HepG2 (cell line): ENCODE measurements at regions not wholly inside any gene's neighbourhood (a gene's known extent, or its start where the extent isn't known, plus 50 kb on each side); places are given as distances from the start of the nearest gene placed in this dataset.

Experiments
- ATAC-seq: fragments of 200-7000 bp; cut with Tn5 transposase; 3 replicates; pipeline ENCODE4 v1.9.1; 2020; ENCODE audit warnings: mild to moderate bottlenecking, moderate library complexity
- BruUV-seq: library from RNA; stranded (reverse); fragments of 400-500 nt; replicated peaks from 2 replicates; lab custom pipeline; 2021; lab: Mats Ljungman, UMichigan
- CTCF ChIA-PET: fragments of 300-600 bp; formaldehyde crosslinking; extraction: SDS; loops from one replicate; lab custom pipeline; 2021; ENCODE audit warnings: low total read pairs, inconsistent platforms, low intra/inter-chr PET ratio; lab: Yijun Ruan, JAX
- POLR2A ChIA-PET: fragments of 350-600 bp; sonication (Branson Sonifier 250); formaldehyde crosslinking; loops from one replicate; lab custom pipeline; 2020; ENCODE audit warnings: antibody characterized with exemption, inconsistent platforms; lab: Yijun Ruan, JAX
- DNase-seq: peaks from one replicate; pipeline ENCODE4 v3.0.0-alpha.2; 2015; ENCODE audit warnings: low spot score
- FAIRE-seq: peaks from 3 replicates; lab custom pipeline; 2011; peaks lifted over from hg19 to GRCh38; lab: Jason Lieb, UNC
- H2AFZ ChIP-seq: one replicate; pipeline ENCODE4 v1.6.1; 2011; ENCODE audit warnings: low read length, inconsistent platforms
- H3K27ac ChIP-seq: fragments of 300-600 bp; 3 replicates; pipeline ENCODE4 v1.8.0; 2011; ENCODE audit warnings: mixed run types, mild to moderate bottlenecking, mixed read lengths, low read length, inconsistent platforms; ENCODE audit not compliant: insufficient read depth; ENCODE audit errors: extremely low read length
- H3K27me3 ChIP-seq, 2 experiments: fragments of 200-600 bp in 1 of 2; 2 replicates in 1 of 2; 3 replicates in 1 of 2; pipeline versions ENCODE4 v1.6.0 to v1.8.0; 2011; ENCODE audit warnings: low read length in 2 of 2, mild to moderate bottlenecking in 2 of 2, moderate library complexity in 2 of 2, inconsistent platforms in 1 of 2; ENCODE audit not compliant: insufficient read depth in 2 of 2, control insufficient read depth in 1 of 2
- H3K36me3 ChIP-seq, 2 experiments: fragments of 200-600 bp in 1 of 2; replicated peaks in 1 of 2; 2 replicates in 1 of 2; 3 replicates in 1 of 2; pipeline versions ENCODE4 v1.5.1 to v1.8.0; 2011; ENCODE audit warnings: low read length in 2 of 2, inconsistent platforms in 1 of 2; ENCODE audit not compliant: insufficient read depth in 2 of 2, control insufficient read depth in 1 of 2
- H3K4me1 ChIP-seq: 2 replicates; pipeline ENCODE4 v1.5.1; 2012; ENCODE audit warnings: low read length, inconsistent platforms; ENCODE audit not compliant: insufficient read depth
- H3K4me2 ChIP-seq: 2 replicates; pipeline ENCODE4 v1.6.0; 2011; ENCODE audit warnings: low read depth, low read length, inconsistent platforms
- H3K4me3 ChIP-seq, 3 experiments: fragments of 200-600 bp in 1 of 3; sonication (generic), shearing (Covaris generic) in 1 of 3; replicated peaks in 1 of 3; 2 replicates each; pipeline ENCODE4 v1.5.1; 2011 to 2016; ENCODE audit warnings: low read length in 3 of 3, inconsistent platforms in 2 of 3, low read depth in 2 of 3, mild to moderate bottlenecking in 2 of 3, control low read depth in 1 of 3, mixed read lengths in 1 of 3; ENCODE audit not compliant: insufficient read depth in 1 of 3
- H3K79me2 ChIP-seq: one replicate; pipeline ENCODE4 v1.6.1; 2011; ENCODE audit warnings: low read length, inconsistent platforms; ENCODE audit not compliant: insufficient read depth
- H3K9ac ChIP-seq: 2 replicates; pipeline ENCODE4 v1.6.0; 2011; ENCODE audit warnings: mild to moderate bottlenecking, low read depth, low read length, inconsistent platforms; ENCODE audit not compliant: insufficient read depth
- H3K9me3 ChIP-seq: 2 replicates; pipeline ENCODE4 v1.5.1; 2012; ENCODE audit warnings: mild to moderate bottlenecking, low read length
- H4K20me1 ChIP-seq: 2 replicates; pipeline ENCODE4 v1.6.0; 2011; ENCODE audit warnings: inconsistent platforms, mild to moderate bottlenecking, low read length, moderate library complexity; ENCODE audit not compliant: insufficient read depth
- BCL3 ChIP-seq: sonication (generic); formaldehyde crosslinking; IDR thresholded peaks from 2 replicates; pipeline ENCODE4 v1.5.1; 2020; ENCODE audit warnings: mild to moderate bottlenecking, missing genetic modification reagents, moderate library complexity
- CTCF ChIP-seq: sonication (generic); formaldehyde crosslinking; IDR thresholded peaks from 2 replicates; pipeline ENCODE4 v1.5.0; 2020; ENCODE audit warnings: mild to moderate bottlenecking, missing genetic modification reagents, moderate library complexity
- POLR2A ChIP-seq, 2 experiments: IDR thresholded peaks; 2 replicates each; pipeline ENCODE4 v1.6.1; 2011; ENCODE audit warnings: low read depth in 2 of 2, low read length in 2 of 2, mild to moderate bottlenecking in 1 of 2, moderate library complexity in 1 of 2; ENCODE audit not compliant: insufficient read depth in 1 of 2
- SAP130 ChIP-seq: IDR thresholded peaks from 2 replicates; pipeline ENCODE4 v1.6.1; 2016; ENCODE audit warnings: low read depth
- SIX4 ChIP-seq: sonication (generic); formaldehyde crosslinking; IDR thresholded peaks from 2 replicates; pipeline ENCODE4 v1.4.0; 2020; ENCODE audit warnings: missing genetic modification reagents
- SNAPC5 ChIP-seq: sonication (generic); formaldehyde crosslinking; IDR thresholded peaks from 2 replicates; pipeline ENCODE4 v1.8.1; 2023; ENCODE audit warnings: mild to moderate bottlenecking, missing genetic modification reagents, borderline replicate concordance
- SPEN ChIP-seq: sonication (generic); formaldehyde crosslinking; IDR thresholded peaks from 2 replicates; pipeline ENCODE4 v1.5.1; 2020; ENCODE audit warnings: low read depth, mild to moderate bottlenecking, missing genetic modification reagents
- TBX3 ChIP-seq: fragments of 450-650 bp; IDR thresholded peaks from 2 replicates; pipeline ENCODE4 v1.6.1; 2017; ENCODE audit warnings: antibody characterized with exemption, mild to moderate bottlenecking, inconsistent platforms, borderline replicate concordance
- ZGPAT ChIP-seq: IDR thresholded peaks from 2 replicates; pipeline ENCODE4 v1.6.1; 2016; ENCODE audit warnings: mild to moderate bottlenecking
- ZNF256 ChIP-seq: sonication (generic); formaldehyde crosslinking; conservative IDR thresholded peaks from 2 replicates; pipeline ENCODE4 v1.4.0; 2020; ENCODE audit warnings: missing genetic modification reagents
- whole genome bisulfite sequencing: methylation state at CpG from one replicate; pipeline ENCODE4 v1.1.6; 2017; ENCODE audit warnings: low lambda C conversion rate; 5-methylcytosine and 5-hydroxymethylcytosine counted together
- in situ Hi-C: cut with HindIII; loops from 2 replicates; pipeline ENCODE4 v1.10.0; 2017; ENCODE audit warnings: low pct_unique_long_range_greater_than_20kb; ENCODE audit not compliant: extremely low pct_ligation_motif_present
- intact Hi-C: fragments of 100-400 bp; cut with micrococcal nuclease; formaldehyde crosslinking; loops from one replicate; pipeline ENCODE4 v1.10.0; 2022; ENCODE audit not compliant: unreplicated experiment
- TF ChIP-seq, protein P1 (sequence below): sonication (generic); formaldehyde crosslinking; IDR thresholded peaks from 2 replicates; pipeline ENCODE4 v1.5.1; 2020; ENCODE audit warnings: missing genetic modification reagents, mild to moderate bottlenecking, borderline replicate concordance
- TF ChIP-seq, protein P2 (sequence below): IDR thresholded peaks from 2 replicates; pipeline ENCODE4 v1.6.1; 2018; ENCODE audit warnings: missing genetic modification reagents

DNA sequence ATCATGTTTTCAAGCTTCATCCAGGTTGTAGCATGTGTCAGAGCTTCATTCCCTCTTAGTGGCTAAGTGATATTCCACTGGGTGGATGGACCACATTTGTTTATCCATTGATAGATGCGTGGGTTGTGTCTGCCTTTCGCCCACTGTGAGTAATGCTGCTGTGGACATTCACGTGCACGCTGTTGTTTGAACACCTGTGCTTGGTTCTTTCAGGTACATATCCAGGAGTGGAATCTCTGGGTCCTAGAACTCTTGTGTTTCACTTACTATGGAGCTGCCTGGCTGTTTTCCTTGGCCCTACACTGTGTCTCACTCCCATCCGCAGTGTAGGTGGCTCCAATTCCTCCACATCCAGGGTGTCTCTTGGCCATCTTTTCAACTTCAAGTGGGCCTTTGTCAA, 224.2 kb downstream of the C16orf95 start (continued):
- no peak for TF ChIP-seq CTCF (CRISPR knock-in tag)

- 37% methylated on average over 16 of the region's 18 CpGs for WGBS
- CTCF ChIA-PET, result no interaction called here
- no peak for ATAC-seq
- no peak for TF ChIP-seq SPEN (CRISPR knock-in tag)
- no peak for TF ChIP-seq BCL3 (CRISPR knock-in tag)
- no peak for TF ChIP-seq SNAPC5 (CRISPR knock-in tag)
- TF ChIP-seq POLR2A (IDR thresholded peaks at IDR 0.05; ENCODE audit: insufficient read depth in 1 of 2, low read depth in 2 of 2, low read length in 2 of 2), result no peak
- TF ChIP-seq ZGPAT (CRISPR knock-in tag), result no peak
- TF ChIP-seq, protein P1, sequence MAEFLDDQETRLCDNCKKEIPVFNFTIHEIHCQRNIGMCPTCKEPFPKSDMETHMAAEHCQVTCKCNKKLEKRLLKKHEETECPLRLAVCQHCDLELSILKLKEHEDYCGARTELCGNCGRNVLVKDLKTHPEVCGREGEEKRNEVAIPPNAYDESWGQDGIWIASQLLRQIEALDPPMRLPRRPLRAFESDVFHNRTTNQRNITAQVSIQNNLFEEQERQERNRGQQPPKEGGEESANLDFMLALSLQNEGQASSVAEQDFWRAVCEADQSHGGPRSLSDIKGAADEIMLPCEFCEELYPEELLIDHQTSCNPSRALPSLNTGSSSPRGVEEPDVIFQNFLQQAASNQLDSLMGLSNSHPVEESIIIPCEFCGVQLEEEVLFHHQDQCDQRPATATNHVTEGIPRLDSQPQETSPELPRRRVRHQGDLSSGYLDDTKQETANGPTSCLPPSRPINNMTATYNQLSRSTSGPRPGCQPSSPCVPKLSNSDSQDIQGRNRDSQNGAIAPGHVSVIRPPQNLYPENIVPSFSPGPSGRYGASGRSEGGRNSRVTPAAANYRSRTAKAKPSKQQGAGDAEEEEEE, result no peak
- TF ChIP-seq, protein P2, sequence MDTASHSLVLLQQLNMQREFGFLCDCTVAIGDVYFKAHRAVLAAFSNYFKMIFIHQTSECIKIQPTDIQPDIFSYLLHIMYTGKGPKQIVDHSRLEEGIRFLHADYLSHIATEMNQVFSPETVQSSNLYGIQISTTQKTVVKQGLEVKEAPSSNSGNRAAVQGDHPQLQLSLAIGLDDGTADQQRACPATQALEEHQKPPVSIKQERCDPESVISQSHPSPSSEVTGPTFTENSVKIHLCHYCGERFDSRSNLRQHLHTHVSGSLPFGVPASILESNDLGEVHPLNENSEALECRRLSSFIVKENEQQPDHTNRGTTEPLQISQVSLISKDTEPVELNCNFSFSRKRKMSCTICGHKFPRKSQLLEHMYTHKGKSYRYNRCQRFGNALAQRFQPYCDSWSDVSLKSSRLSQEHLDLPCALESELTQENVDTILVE (CRISPR knock-in tag), result no peak
- no peak for TF ChIP-seq ZNF256 (CRISPR knock-in tag)
- no peak for TF ChIP-seq SIX4 (CRISPR knock-in tag)
- no peak for TF ChIP-seq TBX3
- no peak for TF ChIP-seq SAP130
Observed at GRCh38 chr16:87093804-87094555, 223.2 kb downstream of the C16orf95 start.

More at GRCh38 chr16:87093804-87094555, 223.2 kb downstream of the C16orf95 start:
- Histone ChIP-seq H3K36me3 (no peaks in the 10 kb centered on the region), H3K9ac (no peak overlapping the region), H3K79me2 (no peaks in the 10 kb centered on the region), H3K27ac (no peak overlapping the region), H3K9me3 (no peaks in the 10 kb centered on the region), H3K4me3 (no peak overlapping the region), H2AFZ (no peak overlapping the region), H4K20me1 (no peaks in the 10 kb centered on the region), H3K27me3 (peaks cover 0 to 28% of the 10 kb centered on the region in 2 experiments; a peak in 4 of 5 replicates), H3K4me2 (no peak overlapping the region), H3K4me1 (no peaks in the 10 kb centered on the region)
- intact Hi-C loops (no loop called here), in situ Hi-C loops (no loop called here)
- FAIRE-seq (no peak), DNase-seq (no peak)
- no TSS peak for BruUV-seq
- POLR2A ChIA-PET, result no interaction called here
